GM12865 (cell line): ENCODE measurements at regions not wholly inside any gene's neighbourhood (a gene's known extent, or its start where the extent isn't known, plus 50 kb on each side); places are given as distances from the start of the nearest gene placed in this dataset.

ENCODE experiments used
- DNase-seq: peaks from one replicate; pipeline ENCODE4 v3.0.0; 2010; ENCODE audit warnings: low read depth
- H3K4me3 ChIP-seq: 2 replicates; pipeline ENCODE4 v1.5.1; 2011; ENCODE audit warnings: mild to moderate bottlenecking, low read depth, low read length, control low read depth
- TF ChIP-seq, protein P1 (sequence below): IDR thresholded peaks from 2 replicates; pipeline ENCODE4 v1.5.1; 2011; ENCODE audit warnings: low read length, control low read depth, low read depth, inconsistent platforms; ENCODE audit not compliant: insufficient read depth; ENCODE audit errors: missing control alignments

DNA sequence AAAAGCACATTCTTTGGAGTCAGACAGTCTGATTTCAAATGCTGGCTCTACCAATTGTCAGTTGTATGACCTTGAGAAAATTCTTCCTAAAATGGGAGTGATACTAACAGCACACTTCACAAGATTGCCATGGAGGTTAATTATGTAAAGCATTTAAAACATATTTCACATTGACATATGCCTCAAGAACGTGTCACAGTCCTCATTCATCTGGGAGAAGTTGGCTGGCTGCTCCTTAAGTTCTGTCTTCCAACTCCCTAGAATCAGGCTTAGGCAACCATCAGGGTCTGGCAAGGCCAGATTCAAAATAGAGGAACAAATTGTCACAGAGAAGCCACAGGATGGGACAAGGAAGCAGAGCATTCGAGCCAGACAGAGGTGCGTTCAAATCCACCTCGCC is 228.0 kb upstream of the RND3 start:
- no peak overlapping the region for H3K4me3 ChIP-seq
- TF ChIP-seq, protein P1, sequence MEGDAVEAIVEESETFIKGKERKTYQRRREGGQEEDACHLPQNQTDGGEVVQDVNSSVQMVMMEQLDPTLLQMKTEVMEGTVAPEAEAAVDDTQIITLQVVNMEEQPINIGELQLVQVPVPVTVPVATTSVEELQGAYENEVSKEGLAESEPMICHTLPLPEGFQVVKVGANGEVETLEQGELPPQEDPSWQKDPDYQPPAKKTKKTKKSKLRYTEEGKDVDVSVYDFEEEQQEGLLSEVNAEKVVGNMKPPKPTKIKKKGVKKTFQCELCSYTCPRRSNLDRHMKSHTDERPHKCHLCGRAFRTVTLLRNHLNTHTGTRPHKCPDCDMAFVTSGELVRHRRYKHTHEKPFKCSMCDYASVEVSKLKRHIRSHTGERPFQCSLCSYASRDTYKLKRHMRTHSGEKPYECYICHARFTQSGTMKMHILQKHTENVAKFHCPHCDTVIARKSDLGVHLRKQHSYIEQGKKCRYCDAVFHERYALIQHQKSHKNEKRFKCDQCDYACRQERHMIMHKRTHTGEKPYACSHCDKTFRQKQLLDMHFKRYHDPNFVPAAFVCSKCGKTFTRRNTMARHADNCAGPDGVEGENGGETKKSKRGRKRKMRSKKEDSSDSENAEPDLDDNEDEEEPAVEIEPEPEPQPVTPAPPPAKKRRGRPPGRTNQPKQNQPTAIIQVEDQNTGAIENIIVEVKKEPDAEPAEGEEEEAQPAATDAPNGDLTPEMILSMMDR: no peak
- DNase-seq: no peak

- no peak overlapping the region for H3K4me3 ChIP-seq
- TF ChIP-seq, protein P1: no peak
- DNase-seq: no peak
These were observed 223.4 kb upstream of the RND3 start for GRCh38 chr2:150710916-150711315.

GRCh38 chr2:150710041-150710440 is 222.6 kb upstream of the RND3 start:
- TF ChIP-seq, protein P1: no peak
- no peak for DNase-seq
- H3K4me3 ChIP-seq: no peak overlapping the region

- TF ChIP-seq, protein P1: no peak
- H3K4me3 ChIP-seq: no peak overlapping the region
- no peak for DNase-seq
These were observed 219.1 kb upstream of the RND3 start for GRCh38 chr2:150706561-150706960.

DNA sequence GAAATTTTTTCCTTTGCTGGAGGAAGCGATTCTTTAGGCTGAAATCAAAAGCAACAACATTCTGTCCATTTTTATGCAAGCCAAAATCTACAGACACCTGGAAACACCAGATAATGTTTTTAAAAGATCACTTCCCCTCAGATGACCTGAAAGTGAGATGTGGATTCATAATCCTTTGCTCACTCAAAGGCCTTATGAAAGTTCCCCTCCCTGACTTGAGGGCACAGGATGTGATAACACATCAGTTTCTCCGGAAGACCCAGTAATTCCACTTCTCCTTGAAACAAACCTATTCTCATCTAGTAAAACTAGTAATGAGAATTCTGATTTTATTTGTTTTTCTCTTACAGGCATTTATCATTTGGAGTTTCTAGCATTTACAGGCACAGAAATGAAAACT is 218.3 kb upstream of the RND3 start:
- TF ChIP-seq, protein P1: no peak
- DNase-seq: peak; percentile 45
- H3K4me3 ChIP-seq: no peak overlapping the region

GRCh38 chr2:150705357-150705756 is 217.9 kb upstream of the RND3 start:
- H3K4me3 ChIP-seq: no peak overlapping the region
- DNase-seq: no peak
- TF ChIP-seq, protein P1: no peak

- TF ChIP-seq, protein P1: no peak
- DNase-seq: no peak
- H3K4me3 ChIP-seq: no peak overlapping the region
These were observed 215.3 kb upstream of the RND3 start for GRCh38 chr2:150702791-150703190.
